B cell (primary cell): ENCODE measurements at regions not wholly inside any gene's neighbourhood (a gene's known extent, or its start where the extent isn't known, plus 50 kb on each side); places are given as distances from the start of the nearest gene placed in this dataset.

Experiments used
- ATAC-seq: fragments of 200-7000 bp; cut with Tn5 transposase; one replicate; pipeline ENCODE4 v1.10.0; 2021; ENCODE audit warnings: low read depth, mild to moderate bottlenecking, moderate number of reproducible peaks, moderate library complexity
- CTCF ChIA-PET: fragments of 350-600 bp; sonication (Branson Sonifier 250); formaldehyde crosslinking; loops from one replicate; lab custom pipeline; 2021; ENCODE audit warnings: antibody characterized with exemption, inconsistent platforms; lab: Charles Lee
- POLR2A ChIA-PET: fragments of 350-600 bp; sonication (Branson Sonifier 250); formaldehyde crosslinking; loops from one replicate; lab custom pipeline; 2021; ENCODE audit warnings: antibody characterized with exemption; lab: Charles Lee
- DNase-seq: peaks from one replicate; pipeline ENCODE4 v3.0.0; 2013
- H2AFZ ChIP-seq: 2 replicates; pipeline ENCODE4 v1.6.1; 2012; ENCODE audit warnings: mild to moderate bottlenecking, low read depth, low read length; ENCODE audit not compliant: insufficient read depth, poor library complexity, severe bottlenecking
- H3K27ac ChIP-seq, 2 donors: 1 replicate in 1 of 2; 2 replicates in 1 of 2; pipeline ENCODE4 v1.5.1; 2012 to 2013; ENCODE audit warnings: low read length in 2 of 2, mild to moderate bottlenecking in 2 of 2, moderate library complexity in 1 of 2
- H3K27me3 ChIP-seq, 4 experiments: fragments of 200-600 bp in 1 of 4; sonication (generic) in 1 of 4; replicated peaks in 1 of 4; 1 replicate in 2 of 4; 2 replicates in 2 of 4; pipeline versions ENCODE4 v1.6.1 to v1.7.0; 2013 to 2016; ENCODE audit warnings: low read length in 3 of 4, mild to moderate bottlenecking in 2 of 4, mixed read lengths in 1 of 4, moderate library complexity in 1 of 4; ENCODE audit not compliant: insufficient read depth in 4 of 4, control insufficient read depth in 3 of 4; ENCODE audit errors: control extremely low read depth in 1 of 4
- H3K36me3 ChIP-seq, 2 experiments: replicated peaks in 1 of 2; 1 replicate in 1 of 2; 2 replicates in 1 of 2; pipeline versions ENCODE4 v1.6.1 to v1.7.1; 2013; ENCODE audit warnings: low read length in 1 of 2; ENCODE audit not compliant: insufficient read depth in 2 of 2, control insufficient read depth in 1 of 2; ENCODE audit errors: control extremely low read depth in 1 of 2, extremely low read depth in 1 of 2
- H3K4me1 ChIP-seq, 2 donors: fragments of 200-600 bp in 1 of 2; sonication (generic) in 1 of 2; 1 replicate in 1 of 2; 2 replicates in 1 of 2; pipeline versions ENCODE4 v1.5.1 to v1.6.1; 2013 to 2017; ENCODE audit warnings: low read length in 2 of 2; ENCODE audit not compliant: control insufficient read depth in 2 of 2, insufficient read depth in 2 of 2
- H3K4me2 ChIP-seq: replicated peaks from 2 replicates; pipeline ENCODE3; 2012; ENCODE audit warnings: mild to moderate bottlenecking, low read depth, low read length; ENCODE audit not compliant: poor library complexity, severe bottlenecking
- H3K4me3 ChIP-seq, 5 experiments: fragments of 200-600 bp in 1 of 5; sonication (generic) in 1 of 5; 1 replicate in 3 of 5; 2 replicates in 2 of 5; pipeline versions ENCODE4 v1.5.1 to v1.7.0; 2011 to 2016; ENCODE audit warnings: low read length in 4 of 5, mild to moderate bottlenecking in 4 of 5, low read depth in 2 of 5, control low read depth in 1 of 5, moderate library complexity in 1 of 5; ENCODE audit not compliant: insufficient read depth in 1 of 5; ENCODE audit errors: control extremely low read depth in 1 of 5, extremely low read depth in 1 of 5
- H3K79me2 ChIP-seq: fragments of 200-600 bp; sonication (generic); one replicate; pipeline ENCODE4 v1.6.0; 2016; ENCODE audit warnings: low read length; ENCODE audit not compliant: control insufficient read depth, insufficient read depth
- H3K9ac ChIP-seq: fragments of 200-600 bp; sonication (generic); 2 replicates; pipeline ENCODE4 v1.6.1; 2017; ENCODE audit warnings: mild to moderate bottlenecking, low read length, moderate library complexity
- H3K9me3 ChIP-seq, 3 donors: one replicate each; pipeline versions ENCODE4 v1.6.1 to v1.7.1; 2013; ENCODE audit warnings: low read length in 2 of 3; ENCODE audit not compliant: control insufficient read depth in 2 of 3, insufficient read depth in 1 of 3; ENCODE audit errors: control extremely low read depth in 1 of 3
- H4K20me1 ChIP-seq: 2 replicates; pipeline ENCODE4 v1.6.0; 2012; ENCODE audit warnings: mild to moderate bottlenecking, low read length; ENCODE audit not compliant: insufficient read depth, control insufficient read depth, poor library complexity, severe bottlenecking
- H3K27ac Mint-ChIP-seq: one replicate; pipeline ENCODE4 v1.8.0; 2021; ENCODE audit warnings: mixed read lengths
- H3K27me3 Mint-ChIP-seq: one replicate; pipeline ENCODE4 v1.8.0; 2021; ENCODE audit warnings: mixed read lengths
- H3K4me1 Mint-ChIP-seq: one replicate; pipeline ENCODE4 v1.8.0; 2021; ENCODE audit warnings: mixed read lengths
- H3K4me3 Mint-ChIP-seq: one replicate; pipeline ENCODE4 v1.8.0; 2021; ENCODE audit warnings: mixed read lengths
- H3K9me3 Mint-ChIP-seq: one replicate; pipeline ENCODE4 v1.8.0; 2022; ENCODE audit warnings: mixed read lengths; ENCODE audit not compliant: insufficient read depth
- CTCF ChIP-seq: fragments of 200-600 bp; IDR thresholded peaks from one replicate; pipeline ENCODE4 v1.8.0; 2022; ENCODE audit warnings: antibody characterized with exemption, mild to moderate bottlenecking
- EZH2 ChIP-seq: IDR thresholded peaks from 2 replicates; pipeline ENCODE4 v1.6.1; 2012; ENCODE audit warnings: borderline replicate concordance, low read depth, mild to moderate bottlenecking, moderate library complexity, low read length; ENCODE audit not compliant: insufficient read depth, poor library complexity, severe bottlenecking
- WGBS: methylation state at CpG from one replicate; pipeline ENCODE4 v1.1.5; 2013; ENCODE audit warnings: missing lambda C conversion rate; ENCODE audit not compliant: insufficient coverage; 5-methylcytosine and 5-hydroxymethylcytosine counted together
- intact Hi-C: fragments of 100-400 bp; cut with micrococcal nuclease; formaldehyde crosslinking; loops from one replicate; pipeline ENCODE4 v1.10.0; 2022

- Mint-ChIP-seq H3K4me3 (no peak overlapping the region), H3K27me3 (peaks cover 15% of the 10 kb centered on the region), H3K27ac (no peak overlapping the region), H3K4me1 (no peaks in the 10 kb centered on the region), H3K9me3 (no peaks in the 10 kb centered on the region)
- no peaks in the 10 kb centered on the region for H3K79me2 ChIP-seq
- no peaks in the 10 kb centered on the region for H4K20me1 ChIP-seq
- H3K9ac ChIP-seq: no peak overlapping the region
- ChIA-PET CTCF (no interaction called here), POLR2A (no interaction called here)
- intact Hi-C loops: no loop called here
- H3K4me1 ChIP-seq: no peaks in the 10 kb centered on the region
- no peak overlapping the region for H3K27ac ChIP-seq
- WGBS: 87% methylated on average over 3 of the region's 4 CpGs
- H3K9me3 ChIP-seq: no peaks in the 10 kb centered on the region
- DNase-seq (no peak), ATAC-seq (no peak)
- H3K36me3 ChIP-seq: no peaks in the 10 kb centered on the region
- no peak for TF ChIP-seq EZH2
- TF ChIP-seq CTCF: no peak
- no peaks in the 10 kb centered on the region for H3K27me3 ChIP-seq
- H3K4me3 ChIP-seq: no peak overlapping the region
- H2AFZ ChIP-seq: no peak overlapping the region
- no peak overlapping the region for H3K4me2 ChIP-seq
Observed at GRCh38 chr1:222104097-222104496, 362.2 kb upstream of the DUSP10 start.

- Histone ChIP-seq H3K36me3 (no peaks in the 10 kb centered on the region), H3K27ac (no peak overlapping the region), H3K4me2 (no peak overlapping the region), H3K79me2 (no peaks in the 10 kb centered on the region), H3K27me3 (no peaks in the 10 kb centered on the region), H4K20me1 (no peaks in the 10 kb centered on the region), H3K9ac (no peak overlapping the region), H3K4me1 (no peaks in the 10 kb centered on the region), H2AFZ (no peak overlapping the region), H3K4me3 (no peak overlapping the region), H3K9me3 (no peaks in the 10 kb centered on the region)
- ATAC-seq (no peak), DNase-seq (no peak)
- ChIA-PET CTCF (interaction anchor here (1.4 to 1.6 kb wide), 3 partner anchors 8 to 621 kb away, joined by 3 to 5 read pairs (median 3); no protein-coding TSS in a partner anchor), POLR2A (no interaction called here)
- Mint-ChIP-seq H3K4me1 (no peaks in the 10 kb centered on the region), H3K27ac (no peak overlapping the region), H3K9me3 (no peaks in the 10 kb centered on the region), H3K27me3 (peaks cover 11% of the 10 kb centered on the region), H3K4me3 (no peak overlapping the region)
- WGBS: 88% methylated on average over 1 of the region's 2 CpGs
- intact Hi-C loops: no loop called here
- TF ChIP-seq CTCF (no peak), EZH2 (no peak)
Observed at GRCh38 chr1:222099746-222100145, 357.9 kb upstream of the DUSP10 start.
